ENCODE measurements at regions not wholly inside any gene's neighbourhood (a gene's known extent, or its start where the extent isn't known, plus 50 kb on each side); places are given as distances from the start of the nearest gene placed in this dataset.
"Not testable (repeated sequence)": the region's sequence is repeated elsewhere in the genome, so short reads cannot be mapped to it uniquely, and the experiment has no call there.

DNA sequence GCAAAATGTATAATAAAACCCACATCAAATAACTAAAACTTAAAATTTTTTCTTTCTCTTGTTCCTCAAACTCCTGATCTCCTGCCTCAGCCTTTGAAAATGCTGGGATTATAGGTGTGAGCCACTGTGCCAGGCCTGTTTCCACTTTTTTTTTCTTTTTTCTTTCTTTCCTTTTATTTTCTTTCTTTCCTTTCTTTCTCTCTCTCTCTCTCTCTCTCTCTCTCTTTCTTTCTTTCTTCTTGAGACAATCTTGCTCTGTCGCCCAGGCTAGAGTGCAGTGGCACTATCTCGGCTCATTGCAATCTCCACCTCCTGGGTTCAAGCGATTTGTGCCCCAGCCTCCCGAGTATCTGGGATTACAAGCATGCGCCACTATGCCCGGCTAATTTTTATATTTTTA, 164.6 kb downstream of the OR2B2 start:
- Mint-ChIP-seq H3K4me3 (no peak overlapping the region), H3K27ac (no peak overlapping the region), H3K36me3 (no peaks in the 10 kb centered on the region), H3K4me1 (peaks cover 4 to 7% of the 10 kb centered on the region in 2 donors), H3K9me3 (no peaks in the 10 kb centered on the region), H3K27me3 (ENCODE audit: low read depth in 3 of 3) (peaks cover 9 to 19% (median 10%) of the 10 kb centered on the region in 3 donors)
- no peak for DNase-seq

GRCh38 chr6:27746860-27747259, 165.3 kb downstream of the OR2B2 start:
- H3K27ac Mint-ChIP-seq, H3K4me1 Mint-ChIP-seq, H3K9me3 Mint-ChIP-seq, H3K36me3 Mint-ChIP-seq, DNase-seq, H3K4me3 Mint-ChIP-seq: not testable (repeated sequence)
- peaks cover 5 to 15% (median 6%) of the 10 kb centered on the region in 3 donors for H3K27me3 Mint-ChIP-seq (ENCODE audit: low read depth in 3 of 3)

- Mint-ChIP-seq H3K27ac (no peak overlapping the region), H3K9me3 (no peaks in the 10 kb centered on the region), H3K36me3 (no peaks in the 10 kb centered on the region), H3K4me3 (no peak overlapping the region), H3K27me3 (ENCODE audit: low read depth in 3 of 3) (peaks cover 5 to 19% (median 6%) of the 10 kb centered on the region in 3 donors), H3K4me1 (peaks cover under 1 to 3% of the 10 kb centered on the region in 2 donors)
- DNase-seq: no peak
Observed at GRCh38 chr6:27743787-27744186, 168.4 kb downstream of the OR2B2 start.

- Mint-ChIP-seq H3K9me3 (no peaks in the 10 kb centered on the region), H3K4me1 (peaks cover 3 to 11% of the 10 kb centered on the region in 2 donors), H3K27ac (no peak overlapping the region), H3K36me3 (no peaks in the 10 kb centered on the region), H3K27me3 (ENCODE audit: low read depth in 3 of 3) (peaks cover 6 to 25% (median 11%) of the 10 kb centered on the region in 3 donors), H3K4me3 (no peak overlapping the region)
- DNase-seq: no peak
Observed at GRCh38 chr6:27742833-27743573, 169.2 kb downstream of the OR2B2 start.

DNA sequence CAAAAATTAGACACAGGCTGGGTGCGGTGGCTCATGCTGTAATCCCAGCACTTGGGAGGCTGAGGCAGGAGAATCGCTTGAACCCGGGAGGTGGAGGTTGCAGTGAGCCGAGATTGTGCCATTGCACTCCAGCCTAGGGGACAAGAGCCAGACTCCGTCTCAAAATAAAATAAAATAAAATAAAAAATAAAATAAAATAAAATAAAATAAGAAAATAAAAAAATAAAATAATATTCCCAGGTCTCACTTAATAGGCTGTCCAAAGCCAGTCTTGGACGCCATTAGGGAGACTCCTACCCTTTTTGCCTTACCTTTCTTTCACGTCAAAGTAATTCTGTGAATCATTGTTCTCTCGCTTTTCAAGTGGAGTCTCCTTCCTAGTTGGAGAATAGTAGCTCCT, 172.3 kb downstream of the OR2B2 start:
- peak overlapping the region in 2 of 5 donors; percentile 40 to 41 for H3K4me3 Mint-ChIP-seq
- DNase-seq, H3K36me3 Mint-ChIP-seq, H3K9me3 Mint-ChIP-seq, H3K27ac Mint-ChIP-seq: not testable (repeated sequence)
- peaks cover 12 to 27% (median 15%) of the 10 kb centered on the region in 3 donors for H3K27me3 Mint-ChIP-seq (ENCODE audit: low read depth in 3 of 3)
- H3K4me1 Mint-ChIP-seq: peaks cover 6 to 16% of the 10 kb centered on the region in 2 donors

GRCh38 chr6:27736686-27737085, 175.5 kb downstream of the OR2B2 start:
- Mint-ChIP-seq H3K27me3 (ENCODE audit: low read depth in 3 of 3) (peaks cover 8 to 21% (median 8%) of the 10 kb centered on the region in 3 donors), H3K27ac (peak overlapping the region in 1 of 6 donors; percentile 1), H3K4me1 (peaks cover 6 to 16% of the 10 kb centered on the region in 2 donors), H3K4me3 (peak overlapping the region in 1 of 5 donors; percentile 21), H3K36me3 (no peaks in the 10 kb centered on the region), H3K9me3 (no peaks in the 10 kb centered on the region)
- DNase-seq: no peak

GRCh38 chr6:27728442-27728841, 183.8 kb downstream of the OR2B2 start:
- Mint-ChIP-seq H3K4me3 (no peak overlapping the region), H3K4me1 (no peaks in the 10 kb centered on the region), H3K9me3 (peaks cover 0 to 5% (median 0%) of the 10 kb centered on the region in 6 donors), H3K27me3 (ENCODE audit: low read depth in 3 of 3) (peaks cover 4 to 25% (median 6%) of the 10 kb centered on the region in 3 donors), H3K36me3 (no peaks in the 10 kb centered on the region), H3K27ac (no peak overlapping the region)
- DNase-seq: no peak

GRCh38 chr6:27726619-27727023, 185.6 kb downstream of the OR2B2 start:
- Mint-ChIP-seq H3K4me3 (no peak overlapping the region), H3K27me3 (ENCODE audit: low read depth in 3 of 3) (peaks cover 6 to 31% (median 11%) of the 10 kb centered on the region in 3 donors), H3K9me3 (peaks cover 0 to 5% (median 0%) of the 10 kb centered on the region in 6 donors), H3K36me3 (no peaks in the 10 kb centered on the region), H3K4me1 (no peaks in the 10 kb centered on the region), H3K27ac (no peak overlapping the region)
- DNase-seq: no peak

DNA sequence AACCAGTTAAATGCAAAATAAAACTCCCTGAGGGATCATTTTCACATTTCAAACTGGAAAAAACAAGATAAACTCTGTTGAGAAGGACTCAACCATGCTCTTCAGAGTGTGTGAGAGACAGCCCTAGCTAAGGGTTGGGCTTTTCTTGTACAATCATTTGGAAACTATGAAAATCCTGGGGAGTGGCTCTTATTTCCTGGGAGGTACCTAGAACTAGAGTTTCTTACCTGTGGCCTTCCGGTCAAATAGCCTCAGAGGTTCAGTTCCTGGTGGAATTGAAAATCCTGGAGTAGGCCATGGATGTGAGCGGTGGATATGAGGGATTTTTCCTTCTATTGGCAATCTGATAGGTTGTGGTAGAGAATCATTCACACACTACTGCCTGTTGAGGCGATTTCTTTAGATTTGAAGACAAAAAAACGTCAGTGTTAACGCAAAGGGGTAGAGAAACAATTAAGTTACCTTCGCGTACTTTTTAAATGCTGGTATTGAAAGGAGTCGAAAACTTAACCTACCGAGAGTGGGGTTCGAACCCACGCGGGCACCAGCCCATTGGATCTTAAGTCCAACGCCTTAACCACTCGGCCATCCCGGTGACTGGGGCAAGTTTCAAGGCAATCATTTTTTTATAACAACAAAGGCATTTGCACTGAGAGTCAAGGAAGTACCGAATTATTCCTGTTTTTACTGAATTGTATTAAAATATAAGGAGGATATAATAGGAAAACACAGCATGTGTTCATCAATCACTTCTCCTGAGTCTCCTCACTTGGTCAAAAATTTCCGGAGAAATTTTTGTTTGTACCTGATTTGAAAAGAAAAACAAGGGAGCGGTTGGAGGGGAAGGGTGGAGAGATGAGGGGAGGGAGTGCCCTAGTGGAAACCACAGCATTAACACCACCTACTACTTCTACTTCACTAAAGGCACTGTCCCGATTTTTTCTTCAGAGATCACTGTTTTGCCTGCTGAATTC, 191.3 kb downstream of the OR2B2 start:
- DNase-seq: no peak
- peaks cover 2 to 15% (median 14%) of the 10 kb centered on the region in 3 donors for H3K27me3 Mint-ChIP-seq (ENCODE audit: low read depth in 3 of 3)
- no peaks in the 10 kb centered on the region for H3K9me3 Mint-ChIP-seq
- no peak overlapping the region for H3K4me3 Mint-ChIP-seq
- H3K36me3 Mint-ChIP-seq: peaks cover 0 to 1% (median 0%) of the 10 kb centered on the region in 3 donors
- no peaks in the 10 kb centered on the region for H3K4me1 Mint-ChIP-seq
- no peak overlapping the region for H3K27ac Mint-ChIP-seq

- H3K27me3 Mint-ChIP-seq (ENCODE audit: low read depth in 3 of 3): peaks cover 2 to 14% (median 13%) of the 10 kb centered on the region in 3 donors
- not testable (repeated sequence) for H3K4me1 Mint-ChIP-seq, H3K27ac Mint-ChIP-seq, H3K4me3 Mint-ChIP-seq, H3K9me3 Mint-ChIP-seq, H3K36me3 Mint-ChIP-seq, DNase-seq
Observed at GRCh38 chr6:27719039-27719438, 193.2 kb downstream of the OR2B2 start.

GRCh38 chr6:27706431-27706830, 205.8 kb downstream of the OR2B2 start:
- DNase-seq: no peak
- Mint-ChIP-seq H3K4me3 (no peak overlapping the region), H3K27me3 (ENCODE audit: low read depth in 3 of 3) (peaks cover 0 to 1% (median 0%) of the 10 kb centered on the region in 3 donors), H3K9me3 (no peaks in the 10 kb centered on the region), H3K4me1 (no peaks in the 10 kb centered on the region), H3K36me3 (peaks cover 18 to 37% (median 29%) of the 10 kb centered on the region in 3 donors), H3K27ac (no peak overlapping the region)

GRCh38 chr6:27700337-27700736, 211.9 kb downstream of the OR2B2 start:
- H3K36me3 Mint-ChIP-seq: peaks cover 10 to 30% (median 13%) of the 10 kb centered on the region in 3 donors
- H3K4me1 Mint-ChIP-seq: no peaks in the 10 kb centered on the region
- H3K27ac Mint-ChIP-seq: no peak overlapping the region
- no peak overlapping the region for H3K4me3 Mint-ChIP-seq
- DNase-seq: no peak
- H3K9me3 Mint-ChIP-seq: no peaks in the 10 kb centered on the region
- H3K27me3 Mint-ChIP-seq (ENCODE audit: low read depth in 3 of 3): no peaks in the 10 kb centered on the region

DNA sequence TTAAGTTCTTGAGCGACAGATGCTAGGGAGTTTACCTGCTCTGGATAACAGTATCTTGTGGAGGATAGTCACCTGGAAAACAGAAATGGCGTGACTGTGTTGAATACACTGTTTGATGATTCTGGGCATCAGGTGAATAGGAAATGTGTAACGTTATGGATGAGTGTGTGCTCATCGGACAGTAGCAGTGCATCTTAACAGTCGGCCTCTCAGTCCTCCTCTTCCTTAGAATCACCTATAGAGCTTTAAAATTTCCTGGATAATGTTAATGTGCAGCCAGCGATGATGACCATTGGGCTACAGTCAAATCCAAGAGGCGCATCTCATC, 217.7 kb downstream of the OR2B2 start:
- Mint-ChIP-seq H3K4me3 (peak overlapping the region; percentile 92 to 98 (median 96)), H3K9me3 (no peaks in the 10 kb centered on the region), H3K4me1 (peaks cover 16 to 20% of the 10 kb centered on the region in 2 donors), H3K36me3 (peaks cover 0 to 4% (median 0%) of the 10 kb centered on the region in 3 donors), H3K27me3 (ENCODE audit: low read depth in 3 of 3) (peaks cover 0 to 10% (median 6%) of the 10 kb centered on the region in 3 donors), H3K27ac (peak overlapping the region in 5 of 6 donors; percentile 44 to 86 (median 81))
- no peak for DNase-seq

Data from immature natural killer cell (primary cell).